Amniotic stem cell (primary cell): ENCODE measurements at regions not wholly inside any gene's neighbourhood (a gene's known extent, or its start where the extent isn't known, plus 50 kb on each side); places are given as distances from the start of the nearest gene placed in this dataset.
"Not testable (repeated sequence)": the region's sequence is repeated elsewhere in the genome, so short reads cannot be mapped to it uniquely, and the experiment has no call there.

Experiments
- DNase-seq: peaks from one replicate; lab custom pipeline; 2025; lab: John Stamatoyannopoulos, UW

GRCh38 chr3:194884649-194885315 is 199.1 kb downstream of the FAM43A start:
- DNase-seq = no peak

DNA sequence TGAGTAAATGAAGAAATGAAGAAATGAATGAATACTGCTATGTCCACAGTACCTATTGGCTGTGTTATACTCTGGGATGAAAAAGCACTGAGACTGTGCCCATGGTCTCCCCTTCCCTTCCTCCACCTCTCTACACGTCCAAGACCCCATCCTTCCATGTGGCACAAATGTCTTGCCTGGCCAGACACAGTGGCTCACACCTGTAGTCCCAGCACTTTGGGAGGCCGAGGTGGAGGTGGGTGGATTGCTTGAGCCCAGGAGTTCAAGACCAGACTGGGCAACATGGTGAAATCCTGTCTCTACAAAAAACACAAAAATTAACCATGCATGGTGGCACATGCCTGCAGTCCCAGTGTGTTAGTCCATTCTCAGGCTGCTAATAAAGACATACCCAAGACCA is 200.1 kb downstream of the FAM43A start:
- DNase-seq = no peak

DNA sequence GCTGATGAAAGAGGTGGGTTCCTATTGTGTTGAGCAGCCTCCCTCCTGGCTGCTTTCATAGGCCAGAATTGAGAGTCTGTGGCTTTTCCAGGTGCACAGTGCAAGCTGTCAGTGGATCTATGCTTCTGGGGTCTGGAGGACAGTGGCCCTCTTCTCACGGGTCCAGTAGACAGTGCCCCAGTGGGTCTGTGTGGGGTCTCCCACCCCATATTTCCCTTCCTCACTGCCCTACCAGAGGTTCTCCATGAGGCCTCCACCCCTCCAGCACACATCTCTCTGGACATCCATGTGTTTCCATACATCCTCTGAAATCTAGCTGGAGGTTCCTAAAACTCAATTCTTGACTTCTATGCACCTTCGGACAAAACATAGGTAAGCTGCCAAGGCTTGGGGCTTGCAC is 201.2 kb downstream of the FAM43A start:
- DNase-seq = no peak

DNA sequence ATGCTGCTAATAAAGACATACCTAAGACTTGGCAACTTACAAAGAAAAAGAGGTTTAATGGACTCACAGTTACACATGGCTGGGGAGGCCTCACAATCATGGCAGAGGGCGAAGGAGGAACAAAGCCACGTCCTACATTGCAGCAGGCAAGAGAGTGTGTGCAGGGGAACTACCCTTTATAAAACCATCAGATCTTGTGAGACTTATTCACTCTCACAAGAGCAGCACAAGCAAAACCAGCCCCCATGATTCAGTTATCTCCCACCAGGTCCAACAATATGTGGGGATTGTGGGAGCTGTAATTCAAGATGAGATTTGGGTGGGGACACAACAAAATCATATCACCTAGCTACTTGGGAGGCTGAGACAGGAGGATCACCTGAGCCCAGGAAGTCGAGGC is 202.4 kb downstream of the FAM43A start:
- not testable (repeated sequence) for DNase-seq

DNA sequence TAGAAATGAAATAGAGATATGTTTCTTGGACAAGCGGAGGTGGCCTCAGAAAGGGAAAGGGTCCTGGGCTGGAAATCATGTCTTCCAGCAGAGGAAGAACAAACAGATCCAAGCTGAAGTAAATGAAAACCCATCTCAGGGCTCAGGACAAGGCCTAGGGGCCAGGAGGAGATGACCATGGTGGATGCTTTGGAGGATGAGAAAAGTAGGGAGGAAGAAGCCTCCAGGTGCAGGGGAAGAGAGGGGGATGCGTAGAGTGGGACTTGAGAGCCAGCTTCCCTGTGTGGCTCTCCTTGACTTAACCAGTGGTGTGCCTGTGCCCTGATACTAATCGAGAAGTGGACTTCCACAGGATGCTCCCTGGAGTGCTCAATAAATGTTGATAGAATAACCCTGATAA is 203.2 kb downstream of the FAM43A start:
- DNase-seq = no peak

GRCh38 chr3:194890091-194890490 is 204.4 kb downstream of the FAM43A start:
- no peak for DNase-seq

DNA sequence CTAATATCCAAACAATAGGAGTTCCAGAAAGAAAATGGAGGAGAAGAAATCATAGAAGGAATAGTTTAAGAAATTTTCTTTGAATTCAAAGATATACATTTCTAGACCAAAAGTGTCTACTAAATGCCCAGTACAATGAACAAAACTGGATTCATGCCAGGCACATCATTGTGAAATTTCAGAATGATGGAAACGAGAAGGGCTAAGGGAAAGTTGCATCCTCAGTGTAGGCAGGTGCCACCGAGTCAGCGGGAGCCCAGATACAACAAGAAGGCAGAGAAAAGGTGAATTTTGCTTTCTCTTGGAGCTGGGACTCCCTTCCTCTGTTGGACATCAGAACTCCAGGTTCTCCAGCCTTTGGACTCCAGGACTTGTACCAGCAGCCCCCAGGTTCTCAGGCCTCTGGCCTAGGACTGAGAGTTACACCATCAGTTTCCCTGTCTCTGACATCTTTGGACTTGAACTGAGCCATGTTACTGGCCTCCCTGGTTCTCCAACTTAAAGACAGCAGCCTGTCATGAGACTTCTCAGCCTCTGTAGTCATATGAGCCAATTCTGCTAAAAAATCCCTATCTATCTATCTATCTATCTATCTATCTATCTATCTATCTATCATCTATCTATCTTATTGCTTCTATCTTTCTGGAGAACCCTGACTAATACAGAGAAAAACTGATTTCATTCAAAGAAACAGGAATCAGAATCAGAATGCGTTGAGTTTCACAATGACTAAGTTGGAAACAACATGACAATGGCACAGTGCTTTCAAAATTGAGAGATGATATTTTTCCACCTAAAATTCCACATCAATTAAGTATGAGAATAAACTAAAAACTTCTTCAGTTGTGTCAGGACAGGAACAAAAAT is 207.7 kb downstream of the FAM43A start:
- DNase-seq = no peak

DNA sequence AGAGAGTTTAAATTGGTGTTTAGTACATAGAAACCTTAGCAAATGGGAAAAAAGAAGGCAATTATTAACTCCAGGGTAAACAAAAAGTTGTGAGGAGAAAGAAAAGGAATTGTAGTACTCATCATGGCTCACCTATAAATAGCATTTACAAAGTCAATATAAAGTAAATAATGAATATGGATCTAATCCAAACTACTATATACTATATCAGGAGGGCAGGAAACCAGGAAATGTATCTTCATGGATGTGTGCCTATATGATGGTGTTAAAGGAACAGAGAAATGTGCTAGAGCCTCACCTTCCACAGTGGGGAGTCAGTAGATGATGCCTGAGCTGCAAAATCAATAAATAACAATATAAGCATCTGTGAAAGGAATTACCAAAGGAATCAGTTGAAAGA is 208.9 kb downstream of the FAM43A start:
- no peak for DNase-seq

DNA sequence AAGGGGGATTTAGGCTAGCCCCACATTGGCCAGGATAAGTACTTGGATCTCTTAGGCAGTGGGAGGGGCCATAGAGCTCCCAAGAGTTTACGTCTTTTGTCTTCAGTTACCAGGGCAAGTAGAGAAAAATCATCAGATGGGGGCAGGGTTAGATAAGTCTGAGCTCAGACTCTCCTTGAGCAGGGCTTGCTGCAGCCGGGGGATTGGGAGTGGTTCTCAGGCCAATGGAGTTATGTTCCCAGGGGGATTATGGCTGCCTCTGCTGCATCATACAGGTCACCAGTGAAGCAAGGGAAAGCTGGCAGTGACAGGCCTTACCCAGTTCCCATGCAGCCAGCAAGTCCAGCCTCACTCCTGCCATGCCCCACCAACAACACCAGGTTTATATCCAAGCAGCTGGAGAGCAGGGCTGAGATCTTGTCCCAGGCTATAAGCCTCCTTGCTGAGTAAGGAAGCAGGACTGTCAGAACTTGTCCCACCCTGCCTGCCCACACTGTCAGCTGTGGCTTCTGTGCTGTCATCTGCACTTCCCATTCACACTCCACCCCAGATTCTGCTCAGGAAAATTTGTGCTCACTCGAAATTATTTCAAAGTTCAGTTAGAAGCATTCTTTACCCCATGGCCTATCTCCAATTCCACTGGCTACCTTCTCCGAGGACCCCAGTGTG is 215.3 kb downstream of the FAM43A start:
- DNase-seq = no peak

DNA sequence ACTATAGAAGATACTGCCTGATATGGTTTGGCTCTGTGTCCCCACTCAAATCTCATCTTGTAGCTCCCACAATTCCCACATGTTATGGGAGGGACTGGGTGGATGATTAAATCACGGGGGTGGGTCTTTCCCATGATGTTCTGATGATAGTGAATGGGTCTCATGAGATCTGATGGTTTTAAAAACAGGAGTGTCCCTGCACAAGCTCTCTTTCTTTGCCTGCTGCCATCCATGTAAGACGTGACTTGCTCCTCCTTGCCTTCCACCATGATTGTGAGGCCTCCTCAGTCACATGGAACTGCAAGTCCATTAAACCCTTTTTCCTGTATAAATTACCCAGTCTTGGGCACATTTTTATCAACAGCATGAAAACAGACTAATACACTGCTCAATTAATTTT is 217.8 kb downstream of the FAM43A start:
- DNase-seq = not testable (repeated sequence)

DNA sequence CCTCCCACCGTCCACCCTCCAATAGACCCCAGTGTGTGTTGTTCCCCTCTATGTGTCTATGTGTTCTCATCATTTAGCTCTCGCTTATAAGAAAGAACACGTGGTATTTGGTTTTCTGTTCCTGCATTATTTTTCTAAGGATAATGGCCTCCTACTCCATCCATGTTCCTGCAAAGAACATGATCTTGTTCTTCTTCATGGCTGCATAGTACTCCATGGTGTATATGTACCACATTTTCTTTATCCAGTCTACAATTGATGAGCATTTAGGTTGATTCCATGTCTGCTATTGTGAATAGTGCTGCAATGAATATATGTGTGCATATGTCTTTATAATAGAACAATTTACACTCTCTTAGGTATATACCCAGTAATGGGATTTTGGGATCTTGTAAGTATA is 219.3 kb downstream of the FAM43A start:
- not testable (repeated sequence) for DNase-seq

DNA sequence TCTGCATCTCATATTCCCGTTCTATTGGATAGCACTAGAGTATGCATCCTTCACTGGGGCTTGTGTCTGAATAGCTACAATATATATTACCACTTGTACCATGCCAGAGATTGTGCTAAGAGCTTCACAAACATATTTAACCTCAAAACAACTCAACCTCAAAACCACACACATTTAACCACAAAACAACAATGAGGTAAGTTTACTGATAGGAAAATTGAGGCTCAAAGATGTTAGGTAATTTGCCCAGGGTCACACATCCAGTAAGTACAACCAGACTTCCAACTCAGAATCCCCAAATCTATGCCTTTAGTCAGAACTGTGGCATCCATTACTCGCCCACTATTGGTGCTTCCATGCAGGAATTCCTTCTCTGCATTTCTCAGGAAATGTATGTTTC is 220.0 kb downstream of the FAM43A start:
- no peak for DNase-seq

DNA sequence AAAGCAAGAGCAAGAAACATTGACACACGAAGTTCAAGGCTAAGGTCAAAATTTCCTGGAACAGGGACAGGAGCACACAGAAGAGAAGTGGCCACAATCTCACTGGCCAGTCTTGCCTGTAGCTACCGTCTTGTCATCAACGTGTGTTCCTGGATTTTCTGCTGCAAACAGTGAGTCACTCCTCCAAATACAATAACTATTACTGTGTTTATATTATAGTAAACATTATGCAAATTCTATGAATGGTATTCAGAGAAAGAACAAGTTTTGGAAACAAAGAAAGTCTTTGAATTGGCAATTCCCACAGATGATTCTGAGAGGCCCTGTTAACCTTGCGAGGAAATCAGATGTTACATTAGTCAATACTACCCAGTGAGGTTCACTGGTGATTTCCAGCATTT is 220.5 kb downstream of the FAM43A start:
- DNase-seq = no peak

DNA sequence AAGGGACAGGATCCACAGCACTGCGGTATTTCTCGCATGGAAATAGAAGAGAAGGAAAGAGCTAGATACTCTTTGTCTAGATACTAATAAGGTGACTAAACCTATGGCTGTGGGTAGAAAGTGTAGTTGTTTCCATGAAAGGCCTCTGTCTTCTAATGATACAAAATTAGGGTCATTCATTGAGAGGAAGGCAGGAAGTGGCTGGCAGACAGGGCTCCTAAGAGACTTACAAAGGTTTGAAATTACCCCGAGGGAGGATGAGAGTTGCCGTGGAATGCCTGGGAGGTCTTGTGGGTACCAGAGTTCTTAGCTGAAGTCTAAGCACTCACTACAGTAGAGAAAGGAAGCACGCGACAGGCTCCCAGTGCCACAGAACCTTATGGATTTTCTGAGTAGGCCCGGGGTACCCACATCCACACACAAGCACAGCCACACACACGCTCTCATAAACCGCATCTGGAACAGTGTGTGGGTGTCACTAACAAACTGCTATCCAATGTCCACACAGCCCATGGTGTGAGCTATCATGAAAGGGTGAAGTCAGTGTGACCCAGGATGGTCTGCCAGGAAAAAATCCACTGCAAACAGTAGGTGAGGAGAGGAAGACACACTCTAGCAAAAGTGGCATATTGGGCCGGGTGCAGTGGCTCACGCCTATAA is 221.4 kb downstream of the FAM43A start:
- no peak for DNase-seq

- DNase-seq = no peak
Observed at GRCh38 chr3:194907811-194908210, 222.1 kb downstream of the FAM43A start.

DNA sequence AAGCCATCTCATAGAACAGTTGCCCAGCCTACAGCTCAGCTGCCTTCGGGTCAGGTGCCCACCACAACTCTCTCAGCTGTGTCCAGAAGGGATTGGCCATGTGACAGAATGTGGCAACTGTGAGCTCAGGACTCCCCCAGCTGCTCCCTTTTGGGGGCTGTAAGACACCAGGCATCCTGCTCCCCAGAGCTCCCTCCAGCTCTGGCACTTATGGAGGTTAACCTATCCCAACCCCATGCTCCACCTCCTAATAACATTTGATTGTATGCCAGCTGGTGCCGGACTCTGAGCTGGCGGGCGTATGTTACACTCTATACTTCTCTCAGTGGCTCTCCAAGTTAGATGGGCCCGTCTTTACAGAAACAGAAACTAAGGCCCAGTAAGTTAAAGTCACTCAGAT is 222.8 kb downstream of the FAM43A start:
- DNase-seq = no peak

GRCh38 chr3:194908972-194909371 is 223.3 kb downstream of the FAM43A start:
- DNase-seq = no peak

DNA sequence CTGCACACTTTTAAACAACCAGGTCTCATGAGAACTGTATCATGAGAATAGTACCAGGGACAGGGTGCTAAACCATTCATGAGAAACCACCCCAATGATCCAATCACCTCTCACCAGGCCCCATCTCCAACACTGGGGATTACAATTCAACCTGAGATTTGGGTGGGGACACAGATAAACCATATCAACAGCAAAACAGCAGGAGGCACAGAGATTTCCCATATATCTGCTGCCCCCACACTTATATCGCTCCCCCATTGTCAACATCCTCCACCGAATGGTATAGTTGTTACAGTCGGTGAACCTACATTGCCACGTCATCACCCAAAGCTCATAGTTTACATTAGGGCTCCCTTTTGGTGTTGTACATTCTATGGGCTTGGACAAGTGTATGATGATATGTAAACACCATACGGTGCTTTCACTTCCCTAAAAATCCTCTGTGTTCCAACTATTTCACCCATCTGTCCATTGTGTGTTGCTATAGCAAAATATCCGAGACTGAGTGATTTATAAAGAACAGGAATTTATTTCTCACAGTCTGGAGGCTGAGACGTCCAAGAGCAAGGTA is 224.8 kb downstream of the FAM43A start:
- no peak for DNase-seq

DNA sequence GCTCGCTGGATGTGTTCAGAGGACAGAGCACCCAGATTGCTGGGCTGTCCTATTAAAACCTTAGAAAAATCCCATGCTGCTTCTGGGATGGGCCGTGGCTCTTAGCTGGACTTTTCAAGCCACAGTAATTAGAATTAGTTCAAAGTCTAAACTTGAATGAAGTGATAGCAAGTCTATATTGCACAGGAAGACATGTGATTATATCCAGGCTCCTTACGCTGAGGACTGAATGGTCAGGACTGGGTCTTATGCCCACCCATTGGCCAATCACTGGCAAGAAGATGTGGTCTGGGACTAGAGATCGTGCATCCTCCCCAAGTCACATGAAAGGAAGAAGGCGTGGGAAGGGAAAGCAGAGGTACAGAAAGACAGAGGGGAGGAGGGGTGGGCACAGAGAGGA is 227.6 kb downstream of the FAM43A start:
- DNase-seq = no peak

GRCh38 chr3:194924889-194925288 is 239.2 kb downstream of the FAM43A start:
- not testable (repeated sequence) for DNase-seq

GRCh38 chr3:194925614-194926013 is 239.9 kb downstream of the FAM43A start:
- DNase-seq = no peak

GRCh38 chr3:194928227-194928626 is 242.5 kb downstream of the FAM43A start:
- no peak for DNase-seq
